Muscle of leg (tissue), 3 donors: ENCODE measurements at regions not wholly inside any gene's neighbourhood (a gene's known extent, or its start where the extent isn't known, plus 50 kb on each side); places are given as distances from the start of the nearest gene placed in this dataset.
A peak's percentile ranks its signal among the peaks of the same experiment; 100 is the strongest.

Experiments
- DNase-seq: peaks from one replicate; pipeline ENCODE4 v3.0.0; 2013
- H3K27ac ChIP-seq: one replicate; pipeline ENCODE4 v1.5.1; 2013; ENCODE audit warnings: mild to moderate bottlenecking, low read length, control low read depth
- H3K27me3 ChIP-seq: one replicate; pipeline ENCODE4 v1.6.1; 2013; ENCODE audit warnings: low read length; ENCODE audit not compliant: control insufficient read depth, insufficient read depth
- H3K36me3 ChIP-seq: one replicate; pipeline ENCODE4 v1.6.1; 2013; ENCODE audit warnings: low read length; ENCODE audit not compliant: control insufficient read depth, insufficient read depth
- H3K4me1 ChIP-seq: one replicate; pipeline ENCODE4 v1.6.1; 2013; ENCODE audit warnings: low read length; ENCODE audit not compliant: control insufficient read depth, insufficient read depth
- H3K4me3 ChIP-seq: one replicate; pipeline ENCODE4 v1.5.1; 2013; ENCODE audit warnings: low read length, control low read depth
- H3K9me3 ChIP-seq: replicated peaks from 2 replicates; pipeline ENCODE4 v1.6.1; 2013; ENCODE audit warnings: low read depth, low read length; ENCODE audit not compliant: control insufficient read depth
- WGBS: methylation state at CpG from one replicate; pipeline ENCODE4 v1.1.5; 2013; ENCODE audit warnings: missing lambda C conversion rate; ENCODE audit not compliant: insufficient coverage; 5-methylcytosine and 5-hydroxymethylcytosine counted together

GRCh38 chr4:144363890-144364289 lies 223.4 kb upstream of the GYPA start:
- Histone ChIP-seq H3K36me3 (no peaks in the 10 kb centered on the region), H3K9me3 (no peaks in the 10 kb centered on the region), H3K27ac (no peak overlapping the region), H3K4me3 (no peak overlapping the region), H3K4me1 (no peaks in the 10 kb centered on the region), H3K27me3 (no peaks in the 10 kb centered on the region)
- DNase-seq = no peak
- 67% methylated on average over 1 of the region's 1 CpG for WGBS

- WGBS = no CpG with 5 or more reads among the region's 1 CpG
- Histone ChIP-seq H3K27me3 (no peaks in the 10 kb centered on the region), H3K27ac (no peak overlapping the region), H3K4me3 (no peak overlapping the region), H3K36me3 (no peaks in the 10 kb centered on the region), H3K9me3 (no peaks in the 10 kb centered on the region), H3K4me1 (no peaks in the 10 kb centered on the region)
- DNase-seq = no peak
Measured at GRCh38 chr4:144366425-144366824, 225.9 kb upstream of the GYPA start.

- no peaks in the 10 kb centered on the region for H3K36me3 ChIP-seq
- H3K27ac ChIP-seq = no peak overlapping the region
- no peaks in the 10 kb centered on the region for H3K27me3 ChIP-seq
- H3K4me3 ChIP-seq = no peak overlapping the region
- H3K4me1 ChIP-seq = no peaks in the 10 kb centered on the region
- no peaks in the 10 kb centered on the region for H3K9me3 ChIP-seq
- no peak for DNase-seq
Measured at GRCh38 chr4:144371485-144371884, 231.0 kb upstream of the GYPA start.

GRCh38 chr4:144374065-144374464 lies 233.5 kb upstream of the GYPA start:
- H3K27ac ChIP-seq = no peak overlapping the region
- H3K4me3 ChIP-seq = no peak overlapping the region
- H3K4me1 ChIP-seq = no peaks in the 10 kb centered on the region
- WGBS = 50% methylated on average over 1 of the region's 5 CpGs
- H3K9me3 ChIP-seq = no peaks in the 10 kb centered on the region
- no peaks in the 10 kb centered on the region for H3K36me3 ChIP-seq
- no peak for DNase-seq
- no peaks in the 10 kb centered on the region for H3K27me3 ChIP-seq

GRCh38 chr4:144376866-144377265 lies 236.3 kb upstream of the GYPA start:
- Histone ChIP-seq H3K36me3 (no peaks in the 10 kb centered on the region), H3K9me3 (no peaks in the 10 kb centered on the region), H3K4me3 (no peak overlapping the region), H3K27me3 (no peaks in the 10 kb centered on the region), H3K27ac (no peak overlapping the region), H3K4me1 (no peaks in the 10 kb centered on the region)
- WGBS = no CpG with 5 or more reads among the region's 2 CpGs
- DNase-seq = no peak

- Histone ChIP-seq H3K27me3 (no peaks in the 10 kb centered on the region), H3K27ac (no peak overlapping the region), H3K36me3 (no peaks in the 10 kb centered on the region), H3K4me3 (no peak overlapping the region), H3K4me1 (no peaks in the 10 kb centered on the region), H3K9me3 (peaks cover 10% of the 10 kb centered on the region)
- no peak for DNase-seq
- no CpG with 5 or more reads among the region's 1 CpG for WGBS
Measured at GRCh38 chr4:144384408-144384807, 243.9 kb upstream of the GYPA start.

GRCh38 chr4:144399927-144400326 lies 246.0 kb upstream of the HHIP start:
- H3K4me1 ChIP-seq = no peaks in the 10 kb centered on the region
- no peak overlapping the region for H3K27ac ChIP-seq
- H3K36me3 ChIP-seq = no peaks in the 10 kb centered on the region
- no CpG with 5 or more reads among the region's 2 CpGs for WGBS
- no peak for DNase-seq
- H3K9me3 ChIP-seq = no peaks in the 10 kb centered on the region
- H3K27me3 ChIP-seq = no peaks in the 10 kb centered on the region
- H3K4me3 ChIP-seq = no peak overlapping the region

GRCh38 chr4:144402176-144402575 lies 243.8 kb upstream of the HHIP start:
- Histone ChIP-seq H3K27ac (no peak overlapping the region), H3K9me3 (no peaks in the 10 kb centered on the region), H3K27me3 (no peaks in the 10 kb centered on the region), H3K36me3 (no peaks in the 10 kb centered on the region), H3K4me3 (no peak overlapping the region), H3K4me1 (no peaks in the 10 kb centered on the region)
- WGBS = 80% methylated on average over 1 of the region's 2 CpGs
- no peak for DNase-seq

- peak; percentile 5 for DNase-seq
- WGBS = no CpG with 5 or more reads among the region's 1 CpG
- Histone ChIP-seq H3K27me3 (no peaks in the 10 kb centered on the region), H3K4me1 (no peaks in the 10 kb centered on the region), H3K4me3 (no peak overlapping the region), H3K36me3 (no peaks in the 10 kb centered on the region), H3K9me3 (no peaks in the 10 kb centered on the region), H3K27ac (no peak overlapping the region)
Measured at GRCh38 chr4:144402999-144403398, 243.0 kb upstream of the HHIP start.

- no peaks in the 10 kb centered on the region for H3K27me3 ChIP-seq
- no peak overlapping the region for H3K4me3 ChIP-seq
- no peaks in the 10 kb centered on the region for H3K4me1 ChIP-seq
- H3K27ac ChIP-seq = no peak overlapping the region
- H3K36me3 ChIP-seq = no peaks in the 10 kb centered on the region
- no peaks in the 10 kb centered on the region for H3K9me3 ChIP-seq
- WGBS = no CpG with 5 or more reads among the region's 1 CpG
- no peak for DNase-seq
Measured at GRCh38 chr4:144403893-144404292, 242.1 kb upstream of the HHIP start.

GRCh38 chr4:144409525-144409924 lies 236.4 kb upstream of the HHIP start:
- Histone ChIP-seq H3K9me3 (no peaks in the 10 kb centered on the region), H3K27ac (no peak overlapping the region), H3K27me3 (no peaks in the 10 kb centered on the region), H3K4me3 (no peak overlapping the region), H3K36me3 (no peaks in the 10 kb centered on the region), H3K4me1 (no peaks in the 10 kb centered on the region)
- no peak for DNase-seq
- no CpG with 5 or more reads among the region's 4 CpGs for WGBS
